GM18907 (cell line): ENCODE measurements at regions not wholly inside any gene's neighbourhood (a gene's known extent, or its start where the extent isn't known, plus 50 kb on each side); places are given as distances from the start of the nearest gene placed in this dataset.
"Not testable (repeated sequence)": the region's sequence is repeated elsewhere in the genome, so short reads cannot be mapped to it uniquely, and the experiment has no call there.

Experiments used
- ATAC-seq: cut with Tn5 transposase; IDR thresholded peaks from one replicate; pipeline ENCODE4 v1.9.1; 2021; ENCODE audit warnings: mild to moderate bottlenecking, moderate library complexity; ENCODE audit not compliant: unreplicated experiment

- no peak for ATAC-seq
Measured at GRCh38 chr1:99496067-99496466, 149.8 kb upstream of the PALMD start.

DNA sequence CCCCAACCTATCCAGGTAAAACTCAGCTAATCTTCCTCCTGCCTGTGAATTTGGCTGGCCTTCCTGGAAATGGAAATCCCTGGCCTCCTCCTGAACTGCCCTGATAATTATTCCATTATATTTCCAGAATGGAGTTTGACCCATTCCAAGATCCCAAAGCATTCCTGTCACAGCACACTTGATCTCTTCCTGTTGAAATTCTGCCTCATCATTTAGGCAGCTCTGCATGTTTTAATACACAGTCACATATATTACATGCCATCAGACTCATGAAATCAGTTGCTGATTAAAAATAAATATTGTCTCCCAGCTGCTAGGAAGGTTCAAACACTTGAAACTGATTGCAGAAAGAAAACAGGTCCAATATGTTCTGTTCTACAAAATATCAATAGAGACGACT lies 148.2 kb upstream of the PALMD start:
- no peak for ATAC-seq

GRCh38 chr1:99500541-99500940 lies 145.4 kb upstream of the PALMD start:
- ATAC-seq: no peak

DNA sequence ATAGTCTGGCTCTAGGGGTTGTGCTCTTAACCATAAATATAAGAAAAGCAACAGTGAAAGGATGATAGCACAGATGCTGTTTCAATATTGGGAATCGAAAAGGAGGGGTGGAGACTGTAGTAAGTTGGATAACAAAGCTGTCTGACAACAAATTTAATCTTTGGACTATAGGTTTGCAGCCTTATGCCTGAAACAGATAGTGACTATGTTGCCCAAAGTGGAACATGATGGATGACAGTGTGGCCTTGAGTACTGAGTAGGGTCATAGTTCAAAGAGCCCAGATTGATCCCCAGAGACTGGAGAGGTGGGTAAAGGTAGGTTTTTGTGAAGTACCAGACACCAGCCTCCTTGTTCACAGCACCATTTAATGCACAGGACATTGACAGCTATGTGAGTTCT lies 144.0 kb upstream of the PALMD start:
- ATAC-seq: no peak

DNA sequence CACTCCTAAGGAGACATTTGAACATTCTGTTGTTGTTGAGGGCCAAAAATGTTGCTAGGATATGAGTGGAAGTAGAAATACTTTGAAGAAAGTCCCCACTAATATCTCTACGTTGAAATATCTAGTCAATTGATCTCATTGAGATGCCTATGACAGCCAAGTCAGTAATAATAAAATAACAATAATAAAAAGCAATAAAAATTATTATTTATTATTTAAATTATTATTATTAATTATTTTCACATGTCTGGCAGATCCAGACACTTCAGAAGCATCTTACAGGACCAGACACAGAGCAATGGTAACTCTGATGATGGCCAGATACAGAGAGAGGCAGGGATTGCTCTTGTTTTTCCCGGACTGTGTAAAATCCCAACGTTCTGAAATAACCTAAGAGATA lies 143.5 kb upstream of the PALMD start:
- no peak for ATAC-seq

- no peak for ATAC-seq
Measured at GRCh38 chr1:99503276-99503747, 142.6 kb upstream of the PALMD start.

GRCh38 chr1:99504287-99504686 lies 141.6 kb upstream of the PALMD start:
- ATAC-seq: no peak

GRCh38 chr1:99506631-99507030 lies 139.3 kb upstream of the PALMD start:
- no peak for ATAC-seq

DNA sequence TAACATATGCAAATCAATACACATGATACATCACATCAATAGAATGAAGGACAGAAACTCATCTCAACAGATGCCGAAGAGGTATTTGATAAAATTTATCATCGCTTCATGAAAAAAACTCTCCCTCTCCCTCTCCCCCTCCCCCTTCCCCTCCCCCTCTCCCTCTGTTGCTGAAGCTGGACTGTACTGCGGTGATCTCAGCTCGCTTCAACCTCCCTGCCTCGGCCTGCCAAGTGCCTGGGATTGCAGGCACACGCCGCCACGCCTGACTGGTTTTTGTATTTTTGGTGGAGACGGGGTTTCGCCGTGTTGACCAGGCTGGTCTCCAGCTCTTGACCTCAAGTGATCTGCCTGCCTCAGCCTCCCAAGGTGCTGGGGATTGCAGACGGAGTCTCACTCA lies 138.5 kb upstream of the PALMD start:
- not testable (repeated sequence) for ATAC-seq

DNA sequence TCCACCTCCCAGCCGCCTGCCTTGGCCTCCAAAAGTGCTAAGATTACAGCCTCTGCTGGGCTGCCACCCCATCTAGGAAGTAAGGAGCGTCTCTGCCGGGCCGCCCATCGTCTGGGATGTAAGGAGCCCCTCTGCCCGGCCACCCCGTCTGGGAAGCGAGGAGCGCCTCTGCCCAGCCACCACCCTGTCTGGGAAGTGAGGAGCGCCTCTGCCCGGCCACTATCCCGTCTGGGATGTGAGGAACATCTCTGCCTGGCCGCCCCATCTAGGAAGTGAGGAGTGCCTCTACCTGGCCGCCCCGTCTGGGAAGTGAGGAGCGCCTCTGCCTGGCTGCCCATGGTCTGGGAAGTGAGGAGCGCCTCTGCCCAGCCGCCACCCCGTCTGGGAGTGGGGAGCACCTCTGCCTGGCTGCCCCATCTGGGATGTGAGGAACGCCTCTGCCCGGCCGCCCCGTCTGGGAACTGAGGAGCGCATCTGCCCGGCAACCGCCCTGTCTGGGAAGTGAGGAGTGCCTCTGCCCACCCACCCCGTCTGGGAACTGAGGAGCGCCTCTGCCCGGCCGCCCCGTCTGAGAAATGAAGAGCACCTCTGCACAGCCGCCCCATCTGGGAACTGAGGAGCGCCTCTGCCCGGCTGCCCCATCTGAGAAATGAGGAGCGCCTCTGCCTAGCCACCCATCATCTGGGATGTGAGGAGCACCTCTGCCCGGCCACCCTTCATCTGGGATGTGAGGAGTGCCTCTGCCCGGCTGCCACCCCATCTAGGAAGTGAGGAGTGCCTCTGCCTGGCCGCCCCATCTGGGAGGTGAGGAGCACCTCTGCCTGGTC lies 137.8 kb upstream of the PALMD start:
- no peak for ATAC-seq

DNA sequence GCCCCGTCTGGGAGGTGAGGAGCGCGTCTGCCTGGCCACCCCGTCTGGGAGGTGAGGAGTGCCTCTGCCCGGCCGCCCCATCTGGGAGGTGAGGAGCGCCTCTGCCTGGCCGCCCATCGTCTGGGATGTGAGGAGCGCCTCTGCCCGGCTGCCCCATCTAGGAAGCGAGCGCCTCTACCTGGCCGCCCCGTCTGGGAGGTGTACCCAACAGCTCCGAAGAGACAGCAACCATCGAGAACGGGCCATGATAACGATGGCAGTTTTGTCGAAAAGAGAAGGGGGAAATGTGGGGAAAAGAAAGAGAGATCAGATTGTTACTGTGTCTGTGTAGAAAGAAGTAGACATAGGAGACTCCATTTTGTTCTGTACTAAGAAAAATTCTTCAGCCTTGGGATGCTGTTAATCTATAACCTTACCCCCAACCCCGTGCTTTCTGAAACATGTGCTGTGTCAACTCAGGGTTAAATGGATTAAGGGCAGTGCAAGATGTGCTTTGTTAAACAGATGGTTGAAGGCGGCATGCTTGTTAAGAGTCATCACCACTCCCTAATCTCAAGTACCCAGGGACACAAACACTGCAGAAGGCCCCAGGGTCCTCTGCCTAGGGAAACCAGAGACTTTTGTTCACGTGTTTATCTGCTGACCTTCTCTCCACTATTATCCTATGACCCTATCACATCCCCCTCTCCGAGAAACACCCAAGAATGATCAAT lies 137.0 kb upstream of the PALMD start:
- not testable (repeated sequence) for ATAC-seq

DNA sequence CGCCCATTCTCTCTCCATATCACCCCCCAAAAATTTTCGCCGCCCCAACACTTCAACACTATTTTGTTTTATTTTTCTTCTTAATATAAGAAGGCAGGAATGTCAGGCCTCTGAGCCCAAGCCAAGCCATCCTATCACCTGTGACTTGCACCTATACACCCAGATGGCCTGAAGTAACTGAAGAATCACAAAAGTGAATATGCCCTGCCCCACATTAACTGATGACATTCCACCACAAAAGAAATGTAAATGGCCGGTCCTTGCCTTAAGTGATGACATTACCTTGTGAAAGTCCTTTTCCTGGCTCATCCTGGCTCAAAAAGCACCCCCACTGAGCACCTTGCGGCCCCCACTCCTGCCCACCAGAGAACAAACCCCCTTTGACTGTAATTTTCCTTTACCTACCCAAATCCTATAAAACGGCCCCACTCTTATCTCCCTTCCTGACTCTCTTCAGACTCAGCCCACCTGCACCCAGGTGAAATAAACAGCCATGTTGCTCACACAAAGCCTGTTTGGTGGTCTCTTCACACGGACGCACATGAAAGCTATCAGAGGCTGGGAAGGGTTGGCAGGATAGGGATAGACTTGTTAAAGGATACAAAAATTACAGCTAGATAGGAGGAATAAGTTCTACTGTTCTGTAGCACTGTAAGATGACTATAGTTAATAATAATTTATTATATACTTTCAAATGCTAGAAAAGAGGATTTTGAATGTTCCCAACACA lies 130.9 kb upstream of the PALMD start:
- not testable (repeated sequence) for ATAC-seq

- ATAC-seq: no peak
Measured at GRCh38 chr1:99516141-99516540, 129.8 kb upstream of the PALMD start.

DNA sequence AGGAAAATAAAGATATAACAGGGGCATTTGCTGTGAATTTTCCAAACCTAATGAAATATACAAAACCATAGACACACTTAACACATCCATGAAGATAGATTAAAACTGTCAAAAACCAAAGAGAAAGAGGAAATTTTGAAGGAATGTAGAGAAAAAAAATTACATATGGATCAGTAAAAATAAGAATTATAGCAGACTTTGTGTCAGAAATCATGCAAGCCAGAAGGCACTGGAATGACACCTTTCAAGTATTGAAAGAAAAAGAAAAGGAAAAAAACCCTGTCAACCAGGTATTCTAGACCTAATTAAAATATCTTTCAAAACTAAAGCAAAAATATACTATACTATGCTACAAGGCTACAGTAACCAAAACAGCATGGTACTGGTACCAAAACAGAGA lies 125.8 kb upstream of the PALMD start:
- no peak for ATAC-seq

DNA sequence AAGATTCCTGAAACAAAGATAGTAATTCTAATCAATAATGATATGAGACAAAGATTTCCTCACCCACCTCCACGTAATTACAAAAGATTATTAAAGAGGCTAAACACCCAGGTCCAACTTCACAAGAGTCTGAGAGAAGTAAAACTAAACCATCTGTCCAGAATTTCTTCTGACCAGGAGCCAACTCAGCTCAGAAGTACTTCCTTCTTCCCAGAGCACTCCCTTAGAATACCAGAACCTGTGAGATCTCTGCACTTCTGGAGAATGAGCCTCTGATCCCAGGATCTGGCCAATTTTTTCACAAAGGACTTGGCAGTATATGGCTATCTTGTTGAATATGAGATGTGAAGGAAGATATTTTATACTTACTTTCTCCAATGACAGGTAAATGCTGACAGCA lies 120.6 kb upstream of the PALMD start:
- ATAC-seq: no peak

- ATAC-seq: no peak
Measured at GRCh38 chr1:99527078-99527477, 118.8 kb upstream of the PALMD start.

DNA sequence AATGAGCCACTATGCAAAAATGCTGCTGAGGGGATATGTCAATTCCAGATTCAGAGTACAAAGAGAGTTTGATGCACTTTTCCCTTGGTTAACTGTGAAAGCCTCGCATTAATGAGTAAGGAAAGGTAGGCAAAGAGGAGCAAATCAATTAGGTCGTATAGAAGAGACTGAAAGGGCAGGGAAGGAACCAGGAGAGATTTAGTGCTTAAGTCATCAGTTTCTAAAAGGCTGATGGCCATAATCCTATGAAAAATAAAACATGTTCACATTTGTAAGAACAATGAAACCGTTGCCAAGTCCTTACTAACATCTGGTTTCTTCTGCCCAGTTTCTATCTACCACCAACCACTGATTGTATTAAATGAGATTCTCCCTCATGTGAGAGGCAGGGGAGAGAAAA lies 118.4 kb upstream of the PALMD start:
- ATAC-seq: no peak

GRCh38 chr1:99529002-99529401 lies 116.9 kb upstream of the PALMD start:
- ATAC-seq: no peak

DNA sequence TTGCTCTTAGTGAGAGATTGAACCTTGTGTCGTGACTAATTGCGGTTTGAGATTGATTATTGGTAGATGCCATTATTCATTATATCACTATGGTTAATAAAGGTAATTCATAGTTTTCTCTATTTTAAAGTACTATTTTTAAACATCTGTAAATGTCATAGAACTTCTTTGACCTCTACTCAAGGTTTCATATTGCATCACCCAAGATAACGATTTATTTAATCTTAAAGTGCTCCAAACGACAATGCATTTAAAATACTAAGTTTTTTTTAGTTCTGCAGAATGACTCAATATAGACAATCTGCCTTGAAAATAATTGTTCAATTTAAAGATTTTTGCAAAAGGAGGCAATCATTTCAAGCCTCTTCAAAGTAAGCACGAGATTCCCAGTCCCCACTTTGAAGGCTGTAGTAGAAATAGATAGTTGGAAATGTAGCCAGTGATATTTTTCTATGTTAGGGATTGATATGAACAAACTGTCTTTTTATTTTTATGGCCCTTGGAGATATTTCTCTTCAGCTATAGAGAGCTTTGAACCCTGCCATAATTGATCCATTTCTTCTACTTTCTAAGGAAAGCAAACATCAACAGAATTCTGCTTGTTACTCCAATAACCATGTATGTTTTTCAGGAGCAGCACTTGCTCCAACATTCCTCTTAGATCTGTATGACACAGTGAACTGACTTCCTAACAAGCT lies 114.2 kb upstream of the PALMD start:
- ATAC-seq: no peak

DNA sequence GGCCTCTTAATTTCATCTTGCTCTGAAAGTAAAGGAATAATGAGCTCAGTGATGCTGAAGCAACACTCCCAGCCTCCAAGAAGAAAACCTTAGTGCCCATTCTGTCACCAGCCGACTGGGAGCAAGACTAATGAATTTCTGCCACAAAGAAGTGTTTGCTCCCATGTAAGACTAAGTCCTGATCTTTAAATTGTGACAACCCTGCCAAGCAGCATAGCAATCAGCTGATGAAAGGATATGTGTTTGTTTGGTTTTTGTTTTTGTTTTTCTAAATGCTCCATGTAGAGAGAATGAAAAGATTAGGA lies 113.7 kb upstream of the PALMD start:
- ATAC-seq: no peak

DNA sequence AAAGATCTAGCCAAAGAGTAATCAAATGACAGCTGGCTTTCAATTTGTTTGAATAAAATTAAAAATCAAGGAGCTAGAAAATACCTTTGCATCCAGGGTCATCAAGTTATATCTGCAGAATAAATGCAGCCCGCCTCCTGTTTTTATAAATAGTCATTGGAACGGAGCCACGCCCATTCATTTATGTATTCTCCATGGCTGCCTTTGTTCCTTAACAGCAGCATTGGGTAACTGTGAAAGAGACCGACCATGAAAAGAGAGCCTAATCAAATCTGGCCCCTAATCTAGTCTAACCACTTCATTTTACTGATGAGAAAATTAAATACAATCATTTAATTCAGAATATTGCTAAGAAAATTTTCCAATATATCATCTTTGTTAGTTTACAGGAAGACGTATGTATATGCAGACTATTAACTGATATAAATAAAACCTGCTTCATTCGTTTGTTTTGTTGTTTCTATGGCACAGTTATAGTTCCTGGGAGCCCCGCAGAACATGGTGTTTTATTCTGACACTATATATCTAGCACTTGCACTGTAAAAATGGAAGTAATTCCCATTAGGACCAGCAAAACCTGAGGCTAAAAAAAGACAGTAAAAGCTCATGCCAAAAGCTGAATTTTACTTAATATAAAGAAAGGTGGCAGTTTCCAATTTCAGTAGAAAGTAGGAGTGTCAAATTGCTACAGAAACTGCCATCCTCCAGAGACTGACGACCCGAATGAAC lies 111.8 kb upstream of the PALMD start:
- ATAC-seq: no peak
